RWPE1 (cell line): ENCODE measurements at regions not wholly inside any gene's neighbourhood (a gene's known extent, or its start where the extent isn't known, plus 50 kb on each side); places are given as distances from the start of the nearest gene placed in this dataset.

ENCODE experiments used
- CTCF ChIA-PET: fragments of 350-600 bp; sonication (Branson Sonifier 250); formaldehyde crosslinking; extraction: SDS; loops from one replicate; lab custom pipeline; 2021; lab: Yijun Ruan, JAX
- POLR2A ChIA-PET: fragments of 400-600 bp; formaldehyde crosslinking; extraction: SDS; loops from one replicate; lab custom pipeline; 2020; ENCODE audit warnings: antibody characterized with exemption; ENCODE audit not compliant: low non-redundant PET; lab: Yijun Ruan, JAX
- DNase-seq: peaks from one replicate; pipeline ENCODE4 v3.0.0; 2012; ENCODE audit warnings: low spot score
- H3K27ac ChIP-seq: fragments of 450-650 bp; 2 replicates; pipeline ENCODE4 v1.5.1; 2017
- TF ChIP-seq, protein P1 (sequence below): fragments of 450-650 bp; conservative IDR thresholded peaks from 2 replicates; pipeline ENCODE4 v1.5.1; 2017; ENCODE audit warnings: low read depth, mild to moderate bottlenecking

DNA sequence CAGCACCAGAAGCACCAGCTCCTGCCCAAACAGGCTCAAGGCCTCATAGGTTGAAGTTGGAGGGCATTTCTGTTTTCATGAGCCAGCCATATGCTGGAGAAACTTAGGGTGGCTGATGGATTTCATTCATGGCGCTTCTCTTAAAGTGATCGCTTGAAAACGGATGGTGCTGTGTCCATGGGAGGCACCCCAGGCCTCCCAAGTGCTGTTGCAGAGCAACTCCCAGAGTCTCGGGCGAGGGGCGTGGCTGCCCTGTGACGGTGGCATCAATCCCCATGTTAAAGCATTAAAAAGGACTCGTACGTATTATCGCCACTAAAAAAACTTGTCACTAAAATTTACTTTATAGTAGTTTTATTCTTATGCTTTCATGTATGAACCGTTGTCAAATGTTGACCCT is 128.3 kb downstream of the MRPL36 start:
- H3K27ac ChIP-seq: no peak overlapping the region
- ChIA-PET POLR2A (no interaction called here), CTCF (no interaction called here)
- no peak for DNase-seq
- TF ChIP-seq, protein P1, sequence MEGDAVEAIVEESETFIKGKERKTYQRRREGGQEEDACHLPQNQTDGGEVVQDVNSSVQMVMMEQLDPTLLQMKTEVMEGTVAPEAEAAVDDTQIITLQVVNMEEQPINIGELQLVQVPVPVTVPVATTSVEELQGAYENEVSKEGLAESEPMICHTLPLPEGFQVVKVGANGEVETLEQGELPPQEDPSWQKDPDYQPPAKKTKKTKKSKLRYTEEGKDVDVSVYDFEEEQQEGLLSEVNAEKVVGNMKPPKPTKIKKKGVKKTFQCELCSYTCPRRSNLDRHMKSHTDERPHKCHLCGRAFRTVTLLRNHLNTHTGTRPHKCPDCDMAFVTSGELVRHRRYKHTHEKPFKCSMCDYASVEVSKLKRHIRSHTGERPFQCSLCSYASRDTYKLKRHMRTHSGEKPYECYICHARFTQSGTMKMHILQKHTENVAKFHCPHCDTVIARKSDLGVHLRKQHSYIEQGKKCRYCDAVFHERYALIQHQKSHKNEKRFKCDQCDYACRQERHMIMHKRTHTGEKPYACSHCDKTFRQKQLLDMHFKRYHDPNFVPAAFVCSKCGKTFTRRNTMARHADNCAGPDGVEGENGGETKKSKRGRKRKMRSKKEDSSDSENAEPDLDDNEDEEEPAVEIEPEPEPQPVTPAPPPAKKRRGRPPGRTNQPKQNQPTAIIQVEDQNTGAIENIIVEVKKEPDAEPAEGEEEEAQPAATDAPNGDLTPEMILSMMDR: no peak

DNA sequence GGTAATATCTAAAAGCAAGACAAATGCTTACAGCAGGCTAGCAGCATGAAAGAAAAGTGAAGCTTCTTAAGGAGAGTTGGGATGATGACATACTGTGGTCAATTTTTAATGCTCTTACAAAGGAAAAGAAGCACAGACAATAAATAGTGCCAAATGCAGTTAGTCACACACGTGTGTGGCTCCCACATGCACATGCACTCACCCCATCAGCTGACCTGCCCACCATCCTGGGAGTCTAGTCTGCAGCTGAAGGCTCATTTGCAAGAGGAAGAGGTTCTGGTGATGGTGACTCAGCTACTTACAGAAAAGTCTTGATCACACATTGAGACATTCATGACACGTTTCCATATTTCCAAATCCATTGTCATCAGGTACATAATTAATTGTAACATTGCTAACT is 129.3 kb downstream of the MRPL36 start:
- DNase-seq: no peak
- ChIA-PET CTCF (interaction anchor here (0.5 kb wide), 1 partner anchor 367 kb away, joined by 3 read pairs; no protein-coding TSS in a partner anchor), POLR2A (no interaction called here)
- no peak overlapping the region for H3K27ac ChIP-seq
- TF ChIP-seq, protein P1: no peak

- ChIA-PET POLR2A (no interaction called here), CTCF (interaction anchor here (0.5 kb wide), 1 partner anchor 368 kb away, joined by 3 read pairs; no protein-coding TSS in a partner anchor)
- no peak overlapping the region for H3K27ac ChIP-seq
- DNase-seq: no peak
- TF ChIP-seq, protein P1: no peak
Observed at GRCh38 chr5:1669276-1670155, 130.1 kb downstream of the MRPL36 start.

- no peak for DNase-seq
- TF ChIP-seq, protein P1: no peak
- CTCF ChIA-PET: interaction anchor here (0.6 kb wide), 1 partner anchor 481 kb away, joined by 7 read pairs; no protein-coding TSS in a partner anchor
- POLR2A ChIA-PET: no interaction called here
- no peak overlapping the region for H3K27ac ChIP-seq
Observed at GRCh38 chr5:1668141-1668721, 131.4 kb downstream of the MRPL36 start.

- DNase-seq: no peak
- ChIA-PET POLR2A (no interaction called here), CTCF (no interaction called here)
- no peak overlapping the region for H3K27ac ChIP-seq
- TF ChIP-seq, protein P1: no peak
Observed at GRCh38 chr5:1667648-1668140, 131.9 kb downstream of the MRPL36 start.

DNA sequence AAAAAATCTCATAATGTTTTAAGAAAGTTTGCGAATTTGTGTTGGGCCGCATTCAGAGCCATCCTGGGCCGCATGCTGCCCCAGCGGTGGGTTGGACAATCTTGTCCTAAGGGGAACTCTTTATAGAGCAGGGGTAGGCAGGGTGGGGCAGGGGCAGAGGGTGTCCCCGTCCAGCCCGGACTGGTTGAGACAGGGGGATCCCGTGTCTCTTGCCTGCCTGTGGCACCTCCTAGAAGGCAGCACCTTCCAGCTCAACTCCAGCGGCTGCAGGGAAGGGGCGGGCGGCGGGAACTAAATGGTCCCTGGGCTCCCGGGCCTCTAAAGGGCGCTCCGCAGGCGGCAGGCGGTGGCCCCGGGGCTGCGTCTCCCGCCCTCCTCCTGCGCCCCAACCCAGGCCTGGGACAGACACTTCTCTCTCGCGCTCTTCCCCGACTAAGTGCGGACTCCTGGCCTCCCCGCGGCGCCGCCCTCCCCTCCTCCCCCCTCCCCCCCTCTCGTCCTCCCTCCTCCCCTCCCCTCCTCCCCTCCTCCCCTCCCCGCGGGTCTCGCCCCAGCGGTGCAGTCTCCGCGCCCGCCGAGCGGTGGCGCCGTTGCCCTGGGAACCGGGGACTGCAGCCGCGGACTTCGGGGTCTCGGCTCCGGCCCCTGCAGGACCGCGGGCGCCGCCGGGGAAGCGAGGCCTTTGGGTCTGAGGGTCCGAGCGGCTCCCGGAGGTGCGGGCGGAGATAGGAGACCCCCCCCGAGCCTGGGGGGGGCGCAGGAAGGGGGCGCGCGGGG is 132.6 kb downstream of the MRPL36 start:
- no peak overlapping the region for H3K27ac ChIP-seq
- peak; percentile 55 for DNase-seq
- ChIA-PET POLR2A (no interaction called here), CTCF (no interaction called here)
- TF ChIP-seq, protein P1: peak; percentile 21; the same call in 1 of the 2 replicates
